Renal cortex interstitium (tissue), 11 donors: ENCODE measurements at regions not wholly inside any gene's neighbourhood (a gene's known extent, or its start where the extent isn't known, plus 50 kb on each side); places are given as distances from the start of the nearest gene placed in this dataset.

Source experiments
- DNase-seq, 11 donors: peaks; one replicate each; pipeline ENCODE4 v3.0.0-alpha.2; 2013; ENCODE audit warnings: low read depth in 9 of 11, low spot score in 4 of 11; ENCODE audit errors: extremely low read depth in 1 of 11

- no peak for DNase-seq
These were observed 96.7 kb downstream of the IRF2BPL start for GRCh38 chr14:76931631-76932402.

- DNase-seq, result no peak
These were observed 98.0 kb downstream of the IRF2BPL start for GRCh38 chr14:76930549-76930948.

- DNase-seq, result no peak
These were observed 98.6 kb downstream of the IRF2BPL start for GRCh38 chr14:76929927-76930326.

GRCh38 chr14:76927971-76928700 is 100.4 kb downstream of the IRF2BPL start:
- no peak for DNase-seq

- peak in 2 of 11 donors; percentile 83 to 86 for DNase-seq
These were observed 100.5 kb downstream of the LRRC74A start for GRCh38 chr14:76926521-76927251.

GRCh38 chr14:76925097-76925441 is 98.9 kb downstream of the LRRC74A start:
- no peak for DNase-seq

GRCh38 chr14:76924371-76925096 is 98.3 kb downstream of the LRRC74A start:
- DNase-seq, result peak in 8 of 11 donors; percentile 82 to 93 (median 88)

- DNase-seq, result no peak
These were observed 97.5 kb downstream of the LRRC74A start for GRCh38 chr14:76923431-76924370.

GRCh38 chr14:76922584-76922983 is 96.4 kb downstream of the LRRC74A start:
- DNase-seq, result no peak

GRCh38 chr14:76922092-76922491 is 95.9 kb downstream of the LRRC74A start:
- no peak for DNase-seq

GRCh38 chr14:76921088-76921399 is 94.8 kb downstream of the LRRC74A start:
- no peak for DNase-seq

GRCh38 chr14:76920331-76921087 is 94.3 kb downstream of the LRRC74A start:
- no peak for DNase-seq

GRCh38 chr14:76919431-76920330 is 93.5 kb downstream of the LRRC74A start:
- DNase-seq, result peak in 7 of 11 donors; percentile 83 to 96 (median 94)
